ENCODE measurements at regions not wholly inside any gene's neighbourhood (a gene's known extent, or its start where the extent isn't known, plus 50 kb on each side); places are given as distances from the start of the nearest gene placed in this dataset.
"Not testable (repeated sequence)": the region's sequence is repeated elsewhere in the genome, so short reads cannot be mapped to it uniquely, and the experiment has no call there.

DNA sequence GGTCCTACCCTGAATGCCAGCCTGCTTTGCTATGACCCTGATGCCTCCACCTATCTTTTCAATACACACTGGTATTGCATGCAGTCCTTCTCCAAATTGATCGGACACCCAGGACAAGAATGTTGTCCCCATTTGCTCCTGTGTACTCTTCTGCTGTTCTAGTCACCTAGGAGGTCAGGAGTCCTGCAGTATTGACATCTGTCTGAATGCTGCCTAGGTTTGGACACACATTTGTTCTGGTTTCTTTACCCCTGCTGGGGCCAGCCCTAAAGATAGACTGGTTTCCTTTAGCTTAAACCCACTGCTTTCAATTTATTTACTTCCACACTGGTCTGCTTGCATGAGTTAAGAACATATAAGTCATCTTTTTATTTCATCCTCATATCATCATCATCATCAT, 167.0 kb upstream of the CCN2 start:
- H3K4me3 ChIP-seq (ENCODE audit: severe bottlenecking): no peak overlapping the region
- H3K27ac ChIP-seq (ENCODE audit: poor library complexity, severe bottlenecking): no peak overlapping the region
- DNase-seq (ENCODE audit: low spot score): no peak
- ATAC-seq (ENCODE audit: low read depth): no peak
- no peaks in the 10 kb centered on the region for H3K27me3 ChIP-seq (ENCODE audit: insufficient read depth, poor library complexity, severe bottlenecking)
- H3K36me3 ChIP-seq (ENCODE audit: low read depth): no peaks in the 10 kb centered on the region; the same call in 1 of the 2 replicates
- no peaks in the 10 kb centered on the region for H3K9me3 ChIP-seq (ENCODE audit: severe bottlenecking)
- peaks cover 10% of the 10 kb centered on the region for H3K4me1 ChIP-seq (ENCODE audit: insufficient read depth, poor library complexity, severe bottlenecking)
- TF ChIP-seq, protein P1, sequence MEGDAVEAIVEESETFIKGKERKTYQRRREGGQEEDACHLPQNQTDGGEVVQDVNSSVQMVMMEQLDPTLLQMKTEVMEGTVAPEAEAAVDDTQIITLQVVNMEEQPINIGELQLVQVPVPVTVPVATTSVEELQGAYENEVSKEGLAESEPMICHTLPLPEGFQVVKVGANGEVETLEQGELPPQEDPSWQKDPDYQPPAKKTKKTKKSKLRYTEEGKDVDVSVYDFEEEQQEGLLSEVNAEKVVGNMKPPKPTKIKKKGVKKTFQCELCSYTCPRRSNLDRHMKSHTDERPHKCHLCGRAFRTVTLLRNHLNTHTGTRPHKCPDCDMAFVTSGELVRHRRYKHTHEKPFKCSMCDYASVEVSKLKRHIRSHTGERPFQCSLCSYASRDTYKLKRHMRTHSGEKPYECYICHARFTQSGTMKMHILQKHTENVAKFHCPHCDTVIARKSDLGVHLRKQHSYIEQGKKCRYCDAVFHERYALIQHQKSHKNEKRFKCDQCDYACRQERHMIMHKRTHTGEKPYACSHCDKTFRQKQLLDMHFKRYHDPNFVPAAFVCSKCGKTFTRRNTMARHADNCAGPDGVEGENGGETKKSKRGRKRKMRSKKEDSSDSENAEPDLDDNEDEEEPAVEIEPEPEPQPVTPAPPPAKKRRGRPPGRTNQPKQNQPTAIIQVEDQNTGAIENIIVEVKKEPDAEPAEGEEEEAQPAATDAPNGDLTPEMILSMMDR (IDR thresholded peaks at IDR 0.05; ENCODE audit: poor library complexity, severe bottlenecking): no peak

DNA sequence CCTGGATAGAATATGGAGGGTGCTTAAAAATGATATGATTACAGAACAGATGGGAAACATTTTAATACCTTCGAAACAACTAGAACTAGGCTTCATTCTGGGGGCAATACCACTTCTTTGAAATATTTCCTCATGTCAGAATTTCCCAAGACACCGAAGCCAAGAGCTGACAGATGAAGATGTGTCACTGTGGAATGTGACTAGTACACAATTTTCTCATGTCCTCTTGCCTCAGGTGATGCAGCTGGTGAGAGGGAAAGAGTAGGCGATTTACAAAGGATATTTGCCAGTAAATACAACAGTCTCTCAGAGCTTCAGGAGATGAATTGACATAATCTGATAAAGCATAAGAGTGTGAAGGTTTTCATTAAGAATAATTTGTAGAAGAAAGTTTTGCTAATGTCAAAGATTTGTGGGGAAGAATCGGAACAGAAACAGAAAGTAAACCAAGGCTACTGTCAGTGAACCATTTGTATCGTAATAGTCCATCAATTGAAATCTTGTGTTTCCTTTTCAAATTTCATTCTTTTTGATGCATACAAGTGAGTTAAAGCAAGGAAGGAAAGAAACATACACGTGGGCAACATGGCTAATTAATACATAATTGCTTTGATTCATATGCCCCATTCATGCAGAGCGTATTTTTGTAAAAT, 164.7 kb upstream of the CCN2 start:
- Histone ChIP-seq H3K4me3 (ENCODE audit: severe bottlenecking) (no peak overlapping the region), H3K27me3 (ENCODE audit: insufficient read depth, poor library complexity, severe bottlenecking) (no peaks in the 10 kb centered on the region), H3K4me1 (ENCODE audit: insufficient read depth, poor library complexity, severe bottlenecking) (peaks cover 10% of the 10 kb centered on the region), H3K36me3 (ENCODE audit: low read depth) (no peaks in the 10 kb centered on the region; the same call in 1 of the 2 replicates), H3K9me3 (ENCODE audit: severe bottlenecking) (no peaks in the 10 kb centered on the region), H3K27ac (ENCODE audit: poor library complexity, severe bottlenecking) (no peak overlapping the region)
- TF ChIP-seq, protein P1 (IDR thresholded peaks at IDR 0.05; ENCODE audit: poor library complexity, severe bottlenecking): no peak
- DNase-seq (ENCODE audit: low spot score) (no peak), ATAC-seq (ENCODE audit: low read depth) (peak; percentile 58; the same call in 2 of the 3 replicates)

DNA sequence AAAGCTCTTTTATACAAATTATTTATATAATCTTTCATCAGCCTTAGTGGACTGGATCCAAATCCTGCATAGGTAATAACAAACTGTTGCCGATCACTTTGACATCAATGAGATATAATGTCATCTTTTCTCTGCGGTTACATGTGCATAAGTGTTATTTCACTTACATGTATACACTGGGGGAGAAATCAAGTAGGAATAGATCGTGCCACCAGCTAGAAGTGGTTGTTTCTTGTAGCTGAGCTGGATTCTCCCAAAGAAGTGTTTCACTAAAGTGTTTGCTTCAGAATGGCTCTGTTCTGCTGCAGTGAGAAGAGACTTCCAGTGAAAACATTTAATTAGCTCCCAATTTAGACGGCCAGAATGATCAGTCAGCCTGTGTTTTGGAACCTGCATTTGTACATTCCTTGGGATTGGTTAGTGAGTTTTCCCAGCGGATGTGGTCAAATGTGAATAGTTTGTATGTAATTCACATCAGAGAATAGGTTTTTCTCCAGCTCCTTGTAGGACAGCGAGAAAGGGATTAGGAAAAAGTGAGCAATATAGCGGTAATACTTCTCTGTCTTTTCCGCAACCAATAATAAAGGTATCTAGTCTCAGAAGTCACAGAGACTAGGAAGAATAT, 163.1 kb upstream of the CCN2 start:
- no peak overlapping the region for H3K4me3 ChIP-seq (ENCODE audit: severe bottlenecking)
- TF ChIP-seq, protein P1 (IDR thresholded peaks at IDR 0.05; ENCODE audit: poor library complexity, severe bottlenecking): no peak

DNA sequence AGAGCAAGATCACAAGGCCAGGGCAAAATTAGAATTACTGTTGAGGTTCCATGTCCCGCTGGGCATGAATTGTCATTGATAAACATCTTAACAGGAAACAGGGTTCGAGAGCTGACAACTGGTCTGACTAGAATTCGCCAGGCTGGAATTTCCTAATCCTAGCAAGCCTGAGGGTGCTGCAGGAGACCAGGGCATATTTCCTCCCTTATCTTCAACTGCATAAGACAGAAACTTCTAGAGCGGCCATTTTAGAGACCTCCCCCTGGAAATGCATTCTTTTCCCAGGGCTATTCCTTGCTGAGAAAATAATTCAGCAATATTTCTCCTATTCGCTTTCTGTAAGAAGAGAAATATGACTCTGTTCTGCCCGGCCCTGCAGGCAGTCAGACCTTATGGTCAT, 158.6 kb upstream of the CCN2 start:
- ATAC-seq (ENCODE audit: low read depth); H3K36me3 ChIP-seq (ENCODE audit: low read depth); H3K9me3 ChIP-seq (ENCODE audit: severe bottlenecking): not testable (repeated sequence)

More for the DNA sequence above, 163.1 kb upstream of the CCN2 start:
- H3K27me3 ChIP-seq (ENCODE audit: insufficient read depth, poor library complexity, severe bottlenecking): no peaks in the 10 kb centered on the region
- H3K27ac ChIP-seq (ENCODE audit: poor library complexity, severe bottlenecking): no peak overlapping the region
- no peak for ATAC-seq (ENCODE audit: low read depth)
- H3K36me3 ChIP-seq (ENCODE audit: low read depth): no peaks in the 10 kb centered on the region
- no peak for DNase-seq (ENCODE audit: low spot score)
- H3K9me3 ChIP-seq (ENCODE audit: severe bottlenecking): peaks cover 3% of the 10 kb centered on the region
- H3K4me1 ChIP-seq (ENCODE audit: insufficient read depth, poor library complexity, severe bottlenecking): peaks cover 10% of the 10 kb centered on the region

DNA sequence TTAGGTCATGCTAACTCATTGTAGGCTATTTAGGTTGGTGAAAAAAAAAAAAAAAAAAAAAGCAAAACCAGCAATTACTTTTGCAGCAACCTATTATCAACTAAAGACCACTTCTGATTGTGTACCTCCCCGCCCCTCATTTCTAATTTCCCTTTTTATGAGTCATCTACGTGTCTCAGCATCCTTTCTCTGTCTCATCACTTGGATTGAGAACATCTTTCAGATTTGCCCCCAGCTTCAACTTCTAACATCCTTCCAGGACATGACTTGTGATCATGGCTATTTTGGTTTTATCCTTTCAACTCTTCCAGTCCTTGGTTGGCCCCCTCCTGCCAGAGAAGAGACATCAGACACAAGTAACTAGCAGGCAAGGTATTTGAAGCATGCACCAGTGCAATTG, 156.7 kb upstream of the CCN2 start:
- H3K9me3 ChIP-seq (ENCODE audit: severe bottlenecking): peaks cover 4% of the 10 kb centered on the region
- no peak for DNase-seq (ENCODE audit: low spot score)

More for the DNA sequence above, 158.6 kb upstream of the CCN2 start:
- H3K4me3 ChIP-seq (ENCODE audit: severe bottlenecking); H3K27ac ChIP-seq (ENCODE audit: poor library complexity, severe bottlenecking); DNase-seq (ENCODE audit: low spot score); H3K4me1 ChIP-seq (ENCODE audit: insufficient read depth, poor library complexity, severe bottlenecking); H3K27me3 ChIP-seq (ENCODE audit: insufficient read depth, poor library complexity, severe bottlenecking): not testable (repeated sequence)

More for the DNA sequence above, 156.7 kb upstream of the CCN2 start:
- Histone ChIP-seq H3K4me1 (ENCODE audit: insufficient read depth, poor library complexity, severe bottlenecking) (no peaks in the 10 kb centered on the region), H3K27me3 (ENCODE audit: insufficient read depth, poor library complexity, severe bottlenecking) (no peaks in the 10 kb centered on the region), H3K27ac (ENCODE audit: poor library complexity, severe bottlenecking) (no peak overlapping the region), H3K4me3 (ENCODE audit: severe bottlenecking) (no peak overlapping the region), H3K36me3 (ENCODE audit: low read depth) (no peaks in the 10 kb centered on the region)
- TF ChIP-seq, protein P1 (IDR thresholded peaks at IDR 0.05; ENCODE audit: poor library complexity, severe bottlenecking): no peak
- ATAC-seq (ENCODE audit: low read depth): no peak

All from RWPE2 (cell line).